GM12801 (cell line): ENCODE measurements at regions not wholly inside any gene's neighbourhood (a gene's known extent, or its start where the extent isn't known, plus 50 kb on each side); places are given as distances from the start of the nearest gene placed in this dataset.

Source experiments
- TF ChIP-seq, protein P1 (sequence below): IDR thresholded peaks from one replicate; pipeline ENCODE4 v1.5.1; 2011; ENCODE audit warnings: control low read depth; ENCODE audit not compliant: insufficient read length; ENCODE audit errors: extremely low read depth

- TF ChIP-seq, protein P1, sequence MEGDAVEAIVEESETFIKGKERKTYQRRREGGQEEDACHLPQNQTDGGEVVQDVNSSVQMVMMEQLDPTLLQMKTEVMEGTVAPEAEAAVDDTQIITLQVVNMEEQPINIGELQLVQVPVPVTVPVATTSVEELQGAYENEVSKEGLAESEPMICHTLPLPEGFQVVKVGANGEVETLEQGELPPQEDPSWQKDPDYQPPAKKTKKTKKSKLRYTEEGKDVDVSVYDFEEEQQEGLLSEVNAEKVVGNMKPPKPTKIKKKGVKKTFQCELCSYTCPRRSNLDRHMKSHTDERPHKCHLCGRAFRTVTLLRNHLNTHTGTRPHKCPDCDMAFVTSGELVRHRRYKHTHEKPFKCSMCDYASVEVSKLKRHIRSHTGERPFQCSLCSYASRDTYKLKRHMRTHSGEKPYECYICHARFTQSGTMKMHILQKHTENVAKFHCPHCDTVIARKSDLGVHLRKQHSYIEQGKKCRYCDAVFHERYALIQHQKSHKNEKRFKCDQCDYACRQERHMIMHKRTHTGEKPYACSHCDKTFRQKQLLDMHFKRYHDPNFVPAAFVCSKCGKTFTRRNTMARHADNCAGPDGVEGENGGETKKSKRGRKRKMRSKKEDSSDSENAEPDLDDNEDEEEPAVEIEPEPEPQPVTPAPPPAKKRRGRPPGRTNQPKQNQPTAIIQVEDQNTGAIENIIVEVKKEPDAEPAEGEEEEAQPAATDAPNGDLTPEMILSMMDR, result no peak
Observed at GRCh38 chr6:54598787-54599313, 247.7 kb upstream of the FAM83B start.

- TF ChIP-seq, protein P1, result no peak
Observed at GRCh38 chr6:54601600-54602300, 244.8 kb upstream of the FAM83B start.

- TF ChIP-seq, protein P1, result no peak
Observed at GRCh38 chr6:54602591-54602990, 244.0 kb upstream of the FAM83B start.

DNA sequence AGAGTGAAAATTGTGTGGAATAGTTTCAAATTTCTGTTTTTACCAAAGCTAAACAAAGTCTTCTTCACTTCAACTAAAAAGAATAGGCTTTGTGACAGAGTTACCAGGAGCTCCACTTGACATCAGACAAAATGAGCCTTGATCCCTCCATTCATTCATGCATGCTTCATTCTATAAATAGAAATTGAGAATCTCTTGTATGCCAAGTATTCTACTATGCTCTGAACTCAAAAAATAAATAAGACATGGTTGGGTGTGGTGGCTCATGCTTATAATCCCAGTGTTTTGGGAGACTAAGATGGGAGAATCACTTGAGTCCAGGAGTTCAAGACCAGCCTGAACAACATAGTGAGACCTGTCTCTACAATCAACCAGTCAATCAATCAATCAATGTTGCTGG, 236.6 kb upstream of the FAM83B start:
- TF ChIP-seq, protein P1, result no peak

DNA sequence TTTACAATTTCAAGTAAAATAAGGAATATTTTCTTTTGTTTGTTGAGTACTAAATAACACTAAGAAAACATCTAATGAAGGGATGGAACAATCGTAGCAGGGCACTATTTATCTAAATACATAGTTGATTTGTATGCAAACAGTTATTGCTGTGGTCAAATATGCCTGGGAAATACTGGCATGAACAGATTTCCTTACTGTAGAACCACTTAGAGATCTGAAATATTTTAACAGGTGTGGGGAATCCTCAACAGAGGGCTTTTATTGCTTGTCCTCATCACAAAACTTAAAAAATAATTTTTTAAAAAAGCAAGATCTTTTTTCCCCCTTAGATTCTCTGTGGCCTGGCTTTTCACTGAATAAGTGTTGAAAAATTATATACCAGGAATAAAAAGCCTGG, 233.0 kb upstream of the FAM83B start:
- TF ChIP-seq, protein P1, result no peak

DNA sequence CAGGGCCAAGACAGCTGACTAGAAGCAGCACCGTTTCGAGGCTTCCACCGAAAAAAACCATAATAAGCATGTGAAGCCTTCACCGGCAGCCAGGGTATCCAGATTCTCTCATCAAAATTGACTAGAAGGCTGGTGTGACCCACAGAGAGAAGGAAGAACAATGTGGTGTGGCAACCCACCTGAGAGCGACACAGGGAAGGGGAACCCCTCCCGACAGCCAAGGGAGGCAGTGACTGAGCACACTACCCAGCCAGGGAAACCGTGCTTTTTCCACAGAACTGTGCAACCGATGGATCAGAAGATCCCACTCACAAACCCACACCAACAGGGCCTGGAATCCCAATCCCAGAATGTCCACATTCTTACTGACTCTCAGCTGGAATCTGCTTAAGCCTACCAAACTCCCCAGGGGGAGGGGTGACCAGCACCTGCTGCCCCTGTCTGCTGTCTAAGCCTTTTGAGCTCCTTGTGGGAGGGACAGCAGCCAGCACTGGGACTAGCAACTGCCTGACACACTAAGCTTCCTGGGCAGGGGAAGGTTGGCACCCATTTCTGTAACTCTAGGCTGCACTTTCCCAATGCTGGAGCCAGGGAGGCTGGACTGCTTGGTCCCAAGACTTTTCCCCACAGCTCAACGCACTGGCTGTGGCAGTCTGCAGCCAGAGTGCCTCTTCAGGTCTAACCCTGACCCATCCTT, 231.9 kb upstream of the FAM83B start:
- TF ChIP-seq, protein P1, result no peak

DNA sequence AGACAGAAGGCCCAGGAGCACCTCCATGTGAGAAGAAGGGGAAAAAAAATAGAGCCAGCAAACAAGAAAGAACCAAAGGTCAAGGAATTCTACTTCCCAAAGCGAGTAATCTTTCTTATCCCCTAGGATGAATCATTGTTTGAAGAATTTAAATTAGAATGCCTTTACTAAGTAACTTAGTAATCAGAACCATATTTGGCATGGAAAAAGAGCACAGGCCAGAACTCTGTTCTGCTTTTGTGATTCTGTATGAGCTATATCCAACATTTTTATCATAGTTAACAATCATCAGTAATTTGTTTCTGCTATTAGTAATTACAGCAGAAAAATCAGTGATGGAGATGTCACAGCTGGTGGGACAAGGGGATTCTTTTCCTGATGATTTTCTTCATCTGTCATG, 228.8 kb upstream of the FAM83B start:
- TF ChIP-seq, protein P1, result no peak
